ENCODE measurements at regions not wholly inside any gene's neighbourhood (a gene's known extent, or its start where the extent isn't known, plus 50 kb on each side); places are given as distances from the start of the nearest gene placed in this dataset.

DNA sequence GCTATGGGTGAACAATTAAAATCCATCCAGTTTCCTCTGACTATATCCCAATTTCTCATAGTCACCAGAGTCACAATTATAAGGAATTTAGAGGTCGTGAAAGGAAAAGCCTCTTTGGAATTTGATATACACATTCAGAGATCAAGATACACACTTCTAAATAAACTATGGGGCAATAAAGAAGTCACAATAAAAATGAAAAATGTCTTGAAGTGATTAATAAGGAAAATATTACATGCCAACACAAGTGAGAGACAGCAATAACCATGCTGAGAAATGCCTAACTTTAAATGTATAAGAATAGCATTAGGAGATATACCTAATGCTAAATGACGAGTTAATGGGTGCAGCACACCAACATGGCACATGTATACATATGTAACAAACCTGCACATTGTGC is 54.9 kb upstream of the ADAMTS19 start:
- no peak for DNase-seq (ENCODE audit: low spot score)

DNA sequence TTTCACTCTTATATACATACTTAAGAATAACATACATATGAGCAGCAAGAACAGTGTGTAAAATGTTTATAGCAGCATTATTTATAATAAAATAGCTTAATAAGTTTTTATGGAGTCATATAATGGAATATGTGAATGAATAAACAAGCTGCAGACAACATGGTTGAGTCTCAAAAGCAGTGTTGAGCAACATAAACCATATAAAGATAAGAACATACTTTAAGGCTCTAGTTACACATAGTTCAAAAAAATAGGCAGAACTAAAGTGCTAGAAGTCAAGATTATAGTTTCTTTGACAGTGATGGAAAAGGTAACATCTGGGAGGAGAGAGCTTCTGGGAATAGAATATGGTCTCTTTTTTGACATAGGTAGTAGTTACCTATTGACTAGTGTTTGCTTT is 53.7 kb upstream of the ADAMTS19 start:
- no peak for DNase-seq (ENCODE audit: low spot score)

Measured in GM03348 (cell line).